Activated CD4-positive, alpha-beta T cell treated with anti-CD3 and anti-CD28 coated beads for 36 hours (primary cell): ENCODE measurements at regions not wholly inside any gene's neighbourhood (a gene's known extent, or its start where the extent isn't known, plus 50 kb on each side); places are given as distances from the start of the nearest gene placed in this dataset.
A peak's percentile ranks its signal among the peaks of the same experiment; 100 is the strongest.

Source experiments
- ATAC-seq: fragments of 200-7000 bp; cut with Tn5 transposase; one replicate; pipeline ENCODE4 v1.10.0; 2021; ENCODE audit warnings: mild to moderate bottlenecking, moderate library complexity
- CTCF ChIA-PET: fragments of 350-600 bp; sonication (Branson Sonifier 250); formaldehyde crosslinking; loops from one replicate; lab custom pipeline; 2021; ENCODE audit warnings: antibody characterized with exemption; lab: Charles Lee
- POLR2A ChIA-PET: fragments of 350-600 bp; sonication (Branson Sonifier 250); formaldehyde crosslinking; loops from one replicate; lab custom pipeline; 2021; ENCODE audit warnings: antibody characterized with exemption, inconsistent platforms; lab: Charles Lee
- DNase-seq: peaks from one replicate; pipeline ENCODE4 v3.0.0-alpha.2; 2020
- H3K27ac Mint-ChIP-seq: one replicate; pipeline ENCODE4 v1.8.0; 2021; ENCODE audit warnings: mixed read lengths
- H3K27me3 Mint-ChIP-seq: one replicate; pipeline ENCODE4 v1.8.0; 2021; ENCODE audit warnings: mixed read lengths
- H3K36me3 Mint-ChIP-seq: one replicate; pipeline ENCODE4 v1.8.0; 2021; ENCODE audit warnings: low read depth, mixed read lengths
- H3K4me1 Mint-ChIP-seq: one replicate; pipeline ENCODE4 v1.8.0; 2021; ENCODE audit warnings: mixed read lengths
- H3K4me3 Mint-ChIP-seq: one replicate; pipeline ENCODE4 v1.8.0; 2021; ENCODE audit warnings: mild to moderate bottlenecking, moderate library complexity, mixed read lengths
- H3K9me3 Mint-ChIP-seq: one replicate; pipeline ENCODE4 v1.8.0; 2021; ENCODE audit warnings: low read depth, mixed read lengths
- intact Hi-C, 2 experiments: fragments of 100-400 bp; cut with DNase I in 1 of 2; cut with micrococcal nuclease in 1 of 2; formaldehyde crosslinking; loops; one replicate each; pipeline versions ENCODE4 v1.14.2 to v1.15.1; 2022 to 2024; cut with DNase I, micrococcal nuclease

- no peaks in the 10 kb centered on the region for H3K9me3 Mint-ChIP-seq
- intact Hi-C loops: no loop called here
- peaks cover 7% of the 10 kb centered on the region for H3K27me3 Mint-ChIP-seq
- H3K36me3 Mint-ChIP-seq: no peaks in the 10 kb centered on the region
- ATAC-seq (no peak), DNase-seq (no peak)
- no peak overlapping the region for H3K27ac Mint-ChIP-seq
- POLR2A ChIA-PET: no interaction called here
- no peaks in the 10 kb centered on the region for H3K4me1 Mint-ChIP-seq
- CTCF ChIA-PET: no interaction called here
- H3K4me3 Mint-ChIP-seq: no peak overlapping the region
These were observed 157.6 kb upstream of the PLXNA4 start for GRCh38 chr7:132733860-132734259.

GRCh38 chr7:132732321-132732865, 156.1 kb upstream of the PLXNA4 start:
- Mint-ChIP-seq H3K4me3 (no peak overlapping the region), H3K36me3 (no peaks in the 10 kb centered on the region), H3K27me3 (peaks cover 2% of the 10 kb centered on the region), H3K27ac (no peak overlapping the region), H3K4me1 (no peaks in the 10 kb centered on the region), H3K9me3 (no peaks in the 10 kb centered on the region)
- ChIA-PET CTCF (no interaction called here), POLR2A (no interaction called here)
- ATAC-seq (no peak), DNase-seq (no peak)
- intact Hi-C loops: no loop called here

GRCh38 chr7:132730105-132730504, 153.8 kb upstream of the PLXNA4 start:
- intact Hi-C loops: no loop called here
- no peak for DNase-seq
- no peaks in the 10 kb centered on the region for H3K9me3 Mint-ChIP-seq
- no peak overlapping the region for H3K27ac Mint-ChIP-seq
- ChIA-PET CTCF (no interaction called here), POLR2A (no interaction called here)
- no peaks in the 10 kb centered on the region for H3K36me3 Mint-ChIP-seq
- no peaks in the 10 kb centered on the region for H3K27me3 Mint-ChIP-seq
- H3K4me3 Mint-ChIP-seq: no peak overlapping the region
- no peak for ATAC-seq
- no peaks in the 10 kb centered on the region for H3K4me1 Mint-ChIP-seq

- intact Hi-C loops: no loop called here
- H3K9me3 Mint-ChIP-seq: peaks cover 11% of the 10 kb centered on the region
- no peak overlapping the region for H3K27ac Mint-ChIP-seq
- no peaks in the 10 kb centered on the region for H3K36me3 Mint-ChIP-seq
- H3K27me3 Mint-ChIP-seq: no peaks in the 10 kb centered on the region
- no peak for ATAC-seq
- no peak overlapping the region for H3K4me3 Mint-ChIP-seq
- no peaks in the 10 kb centered on the region for H3K4me1 Mint-ChIP-seq
- CTCF ChIA-PET: interaction anchor here (0.7 kb wide), 1 partner anchor 751 kb away, joined by 7 read pairs; no protein-coding TSS in a partner anchor
- DNase-seq: no peak
- POLR2A ChIA-PET: no interaction called here
These were observed 147.3 kb upstream of the PLXNA4 start for GRCh38 chr7:132723506-132724081.

DNA sequence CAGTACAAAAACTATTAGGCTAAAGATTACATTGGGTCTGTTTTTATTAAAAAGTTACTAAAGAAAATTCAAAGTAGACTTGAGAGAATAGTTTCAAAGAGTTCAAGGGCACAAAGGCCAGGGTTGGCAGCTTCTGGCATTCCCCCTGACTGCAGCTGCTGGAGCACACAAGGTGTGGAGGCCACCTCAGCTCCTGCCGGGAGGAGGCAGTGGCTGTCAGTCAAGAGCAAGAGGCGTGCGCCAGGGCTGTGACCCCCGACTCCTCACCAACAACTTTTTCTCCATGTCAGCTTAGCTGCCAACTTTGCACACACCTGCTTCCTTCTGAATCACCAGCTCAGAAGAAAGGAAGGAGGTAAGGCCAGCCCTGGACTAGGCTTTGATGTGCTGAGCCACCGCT, 144.6 kb upstream of the PLXNA4 start:
- no peaks in the 10 kb centered on the region for H3K4me1 Mint-ChIP-seq
- no peak for ATAC-seq
- ChIA-PET POLR2A (no interaction called here), CTCF (no interaction called here)
- no peak overlapping the region for H3K4me3 Mint-ChIP-seq
- DNase-seq: no peak
- H3K9me3 Mint-ChIP-seq: peaks cover 11% of the 10 kb centered on the region
- peaks cover 2% of the 10 kb centered on the region for H3K36me3 Mint-ChIP-seq
- intact Hi-C loops: no loop called here
- no peaks in the 10 kb centered on the region for H3K27me3 Mint-ChIP-seq
- no peak overlapping the region for H3K27ac Mint-ChIP-seq

- ATAC-seq (no peak), DNase-seq (no peak)
- intact Hi-C loops: loop anchor here in 1 of 2 experiments (10.0 kb wide), 1 partner anchor 511 kb away; no protein-coding TSS in a partner anchor
- no peaks in the 10 kb centered on the region for H3K4me1 Mint-ChIP-seq
- POLR2A ChIA-PET: no interaction called here
- H3K4me3 Mint-ChIP-seq: no peak overlapping the region
- no peak overlapping the region for H3K27ac Mint-ChIP-seq
- H3K9me3 Mint-ChIP-seq: peaks cover 2% of the 10 kb centered on the region
- H3K27me3 Mint-ChIP-seq: no peaks in the 10 kb centered on the region
- H3K36me3 Mint-ChIP-seq: peaks cover 2% of the 10 kb centered on the region
- CTCF ChIA-PET: no interaction called here
These were observed 137.6 kb upstream of the PLXNA4 start for GRCh38 chr7:132713893-132714292.

DNA sequence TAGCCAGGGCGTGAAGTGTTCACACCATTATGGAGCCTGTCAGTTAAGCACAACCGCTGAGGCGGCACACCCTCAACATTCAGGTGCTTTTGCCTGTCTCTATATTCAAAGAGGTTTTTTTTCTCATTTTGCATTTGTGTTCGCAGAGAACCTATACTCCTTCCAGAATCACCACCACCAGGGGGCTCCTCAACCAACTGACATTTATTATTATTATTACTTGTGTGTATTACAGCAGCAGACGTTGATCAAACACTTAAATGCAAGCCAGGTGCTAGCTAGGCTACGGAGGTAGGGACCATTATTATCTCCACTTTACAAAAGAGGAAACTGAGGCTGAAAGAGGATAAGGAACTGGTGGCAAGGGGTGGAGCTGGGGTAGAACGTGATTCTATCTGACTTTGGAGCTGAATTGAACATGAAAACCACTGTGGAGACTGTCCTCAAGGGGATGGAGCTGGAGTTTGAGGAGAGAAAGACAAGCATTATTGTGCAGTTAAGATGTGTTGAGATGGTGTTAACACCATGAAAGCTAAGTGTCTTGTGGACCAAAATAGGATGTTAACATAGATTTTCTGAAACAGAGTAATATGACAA, 133.8 kb upstream of the PLXNA4 start:
- Mint-ChIP-seq H3K9me3 (no peaks in the 10 kb centered on the region), H3K4me1 (no peaks in the 10 kb centered on the region), H3K27me3 (no peaks in the 10 kb centered on the region), H3K4me3 (no peak overlapping the region), H3K36me3 (no peaks in the 10 kb centered on the region), H3K27ac (no peak overlapping the region)
- intact Hi-C loops: loop anchor here in 1 of 2 experiments (10.0 kb wide), 1 partner anchor 515 kb away; no protein-coding TSS in a partner anchor
- CTCF ChIA-PET: interaction anchor here (0.6 to 1.9 kb wide), 6 partner anchors 8 to 724 kb away, joined by 3 to 6 read pairs (median 4); no protein-coding TSS in a partner anchor
- ATAC-seq (no peak), DNase-seq (peak; percentile 29)
- POLR2A ChIA-PET: no interaction called here

DNA sequence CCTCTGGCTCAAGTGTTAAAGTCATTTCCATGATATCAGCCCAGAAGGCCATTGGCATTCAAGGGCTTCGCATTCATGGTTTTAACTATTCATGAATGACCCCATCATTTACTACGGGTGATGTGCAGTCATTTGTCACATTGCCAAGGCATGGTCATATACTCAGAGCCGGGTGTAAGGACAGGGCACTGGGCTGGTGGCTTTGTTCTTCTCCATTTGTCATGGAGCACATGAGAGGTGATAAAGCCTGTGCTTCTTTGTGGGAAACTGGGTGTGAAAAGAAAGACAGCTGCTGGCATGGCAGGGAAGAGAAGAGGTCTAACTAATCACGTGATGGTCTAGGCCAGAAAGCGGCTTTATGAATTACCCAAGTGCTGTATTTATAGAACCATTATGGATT, 132.2 kb upstream of the PLXNA4 start:
- intact Hi-C loops: no loop called here
- H3K4me1 Mint-ChIP-seq: no peaks in the 10 kb centered on the region
- ATAC-seq (no peak), DNase-seq (no peak)
- H3K27me3 Mint-ChIP-seq: no peaks in the 10 kb centered on the region
- no peaks in the 10 kb centered on the region for H3K9me3 Mint-ChIP-seq
- ChIA-PET CTCF (no interaction called here), POLR2A (no interaction called here)
- H3K27ac Mint-ChIP-seq: no peak overlapping the region
- no peaks in the 10 kb centered on the region for H3K36me3 Mint-ChIP-seq
- no peak overlapping the region for H3K4me3 Mint-ChIP-seq

- POLR2A ChIA-PET: no interaction called here
- CTCF ChIA-PET: no interaction called here
- DNase-seq (no peak), ATAC-seq (no peak)
- H3K9me3 Mint-ChIP-seq: peaks cover 2% of the 10 kb centered on the region
- H3K36me3 Mint-ChIP-seq: no peaks in the 10 kb centered on the region
- intact Hi-C loops: no loop called here
- no peaks in the 10 kb centered on the region for H3K4me1 Mint-ChIP-seq
- H3K27me3 Mint-ChIP-seq: no peaks in the 10 kb centered on the region
- H3K4me3 Mint-ChIP-seq: no peak overlapping the region
- H3K27ac Mint-ChIP-seq: no peak overlapping the region
These were observed 128.9 kb upstream of the PLXNA4 start for GRCh38 chr7:132705146-132705545.

DNA sequence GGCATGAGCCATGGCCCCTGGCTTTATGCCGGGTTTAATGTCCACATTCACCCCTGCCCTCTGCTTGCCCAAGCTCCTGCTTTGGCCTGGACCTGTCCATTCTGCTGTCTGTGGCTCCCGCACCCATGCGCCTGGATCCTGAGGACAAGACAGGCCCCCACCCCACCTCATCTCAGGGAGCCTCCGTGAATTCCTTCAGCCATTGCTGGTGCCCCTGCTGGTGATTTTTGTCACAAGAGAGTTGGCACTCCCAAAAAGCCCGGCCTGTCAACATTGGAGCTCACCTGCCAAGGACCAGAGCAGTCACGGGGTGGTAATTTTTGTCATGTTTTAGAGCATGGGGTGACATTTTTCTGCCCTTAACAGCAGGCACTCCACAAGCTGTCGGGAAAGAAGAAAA, 127.5 kb upstream of the PLXNA4 start:
- no peak overlapping the region for H3K27ac Mint-ChIP-seq
- H3K9me3 Mint-ChIP-seq: peaks cover 2% of the 10 kb centered on the region
- POLR2A ChIA-PET: no interaction called here
- intact Hi-C loops: no loop called here
- H3K4me3 Mint-ChIP-seq: no peak overlapping the region
- ATAC-seq: no peak
- H3K36me3 Mint-ChIP-seq: no peaks in the 10 kb centered on the region
- CTCF ChIA-PET: interaction anchor here (0.7 to 0.8 kb wide), 2 partner anchors 27 to 896 kb away, joined by 3 read pairs; no protein-coding TSS in a partner anchor
- DNase-seq: no peak
- H3K4me1 Mint-ChIP-seq: no peaks in the 10 kb centered on the region
- H3K27me3 Mint-ChIP-seq: no peaks in the 10 kb centered on the region

GRCh38 chr7:132697003-132697402, 120.7 kb upstream of the PLXNA4 start:
- DNase-seq: no peak
- intact Hi-C loops: no loop called here
- ChIA-PET POLR2A (no interaction called here), CTCF (no interaction called here)
- no peaks in the 10 kb centered on the region for H3K36me3 Mint-ChIP-seq
- H3K4me3 Mint-ChIP-seq: no peak overlapping the region
- no peak for ATAC-seq
- peaks cover 2% of the 10 kb centered on the region for H3K9me3 Mint-ChIP-seq
- no peaks in the 10 kb centered on the region for H3K27me3 Mint-ChIP-seq
- H3K4me1 Mint-ChIP-seq: no peaks in the 10 kb centered on the region
- no peak overlapping the region for H3K27ac Mint-ChIP-seq

- ATAC-seq (no peak), DNase-seq (no peak)
- ChIA-PET POLR2A (interaction anchor here (0.5 kb wide), 1 partner anchor 236 kb away, joined by 4 read pairs; no protein-coding TSS in a partner anchor), CTCF (no interaction called here)
- Mint-ChIP-seq H3K36me3 (no peaks in the 10 kb centered on the region), H3K27ac (no peak overlapping the region), H3K4me1 (no peaks in the 10 kb centered on the region), H3K9me3 (no peaks in the 10 kb centered on the region), H3K27me3 (no peaks in the 10 kb centered on the region), H3K4me3 (no peak overlapping the region)
- intact Hi-C loops: no loop called here
These were observed 120.1 kb upstream of the PLXNA4 start for GRCh38 chr7:132696332-132696731.
